Bronchial epithelial cell (primary cell): ENCODE measurements at regions not wholly inside any gene's neighbourhood (a gene's known extent, or its start where the extent isn't known, plus 50 kb on each side); places are given as distances from the start of the nearest gene placed in this dataset.

ENCODE experiments used
- DNase-seq: peaks from one replicate; pipeline ENCODE4 v3.0.0-alpha.2; 2010; ENCODE audit warnings: low read depth
- FAIRE-seq: peaks from 2 replicates; lab custom pipeline; 2011; peaks lifted over from hg19 to GRCh38; lab: Jason Lieb, UNC
- H3K27me3 ChIP-seq: 2 replicates; pipeline ENCODE4 v1.5.1; 2011; ENCODE audit warnings: low read length; ENCODE audit not compliant: control insufficient read depth, insufficient read depth
- H3K36me3 ChIP-seq: 2 replicates; pipeline ENCODE4 v1.5.1; 2011; ENCODE audit warnings: low read length; ENCODE audit not compliant: control insufficient read depth, insufficient read depth
- H3K4me3 ChIP-seq: 2 replicates; pipeline ENCODE4 v1.5.1; 2011; ENCODE audit warnings: mild to moderate bottlenecking, low read depth, low read length, control low read depth
- CTCF ChIP-seq: IDR thresholded peaks from 2 replicates; pipeline ENCODE4 v1.5.1; 2011; ENCODE audit warnings: mild to moderate bottlenecking, moderate library complexity, low read length, control low read depth, inconsistent platforms; ENCODE audit not compliant: insufficient read depth, severe bottlenecking

GRCh38 chr14:34251662-34252061 lies 210.4 kb downstream of the SPTSSA start:
- FAIRE-seq (no peak), DNase-seq (no peak)
- H3K36me3 ChIP-seq = no peaks in the 10 kb centered on the region
- TF ChIP-seq CTCF = no peak
- H3K4me3 ChIP-seq = no peak overlapping the region
- no peaks in the 10 kb centered on the region for H3K27me3 ChIP-seq

GRCh38 chr14:34250959-34251358 lies 211.1 kb downstream of the SPTSSA start:
- TF ChIP-seq CTCF = no peak
- no peaks in the 10 kb centered on the region for H3K27me3 ChIP-seq
- H3K4me3 ChIP-seq = no peak overlapping the region
- FAIRE-seq = no peak
- H3K36me3 ChIP-seq = no peaks in the 10 kb centered on the region
- DNase-seq = no peak

DNA sequence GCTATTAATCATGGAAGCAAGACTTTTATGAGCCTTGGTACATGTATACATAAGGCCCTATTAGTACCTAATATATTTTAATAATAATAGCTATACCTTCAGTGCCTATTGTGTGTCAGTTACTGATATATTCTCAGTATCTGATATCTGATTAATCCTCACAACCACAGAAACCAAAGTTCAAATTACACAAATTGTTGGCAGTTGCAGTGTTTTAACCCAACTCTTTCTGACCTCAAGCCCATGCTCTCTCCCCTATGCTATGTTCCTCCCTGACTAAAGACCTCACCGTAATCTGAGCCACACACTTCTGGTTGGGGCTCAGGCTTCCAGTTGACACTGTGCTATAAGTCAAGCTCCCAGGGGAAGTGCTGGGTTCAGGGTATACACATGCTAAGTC lies 214.4 kb downstream of the SPTSSA start:
- no peak for FAIRE-seq
- Histone ChIP-seq H3K4me3 (no peak overlapping the region), H3K27me3 (no peaks in the 10 kb centered on the region), H3K36me3 (no peaks in the 10 kb centered on the region)
- no peak for TF ChIP-seq CTCF
- DNase-seq = no peak

DNA sequence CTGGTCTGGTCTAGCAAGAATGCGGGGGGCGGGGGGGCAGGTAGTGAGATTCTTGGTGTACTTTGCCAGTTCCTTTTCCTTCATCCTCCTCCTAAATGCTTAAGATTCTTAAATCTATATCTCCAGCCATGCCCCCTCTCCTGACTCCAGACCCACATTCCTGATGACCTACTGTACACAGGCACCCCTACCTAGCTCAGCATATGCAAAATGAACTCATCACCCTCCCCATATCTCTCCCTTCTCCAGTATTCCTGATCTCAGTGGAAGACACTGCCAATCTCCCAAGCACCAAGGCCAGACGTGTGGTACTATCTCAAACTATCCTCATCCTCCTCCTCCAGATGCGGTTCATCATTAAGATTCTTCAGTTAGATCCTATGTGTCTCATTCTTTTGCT lies 215.8 kb downstream of the SPTSSA start:
- no peaks in the 10 kb centered on the region for H3K36me3 ChIP-seq
- FAIRE-seq = no peak
- DNase-seq = no peak
- H3K27me3 ChIP-seq = no peaks in the 10 kb centered on the region
- no peak for TF ChIP-seq CTCF
- H3K4me3 ChIP-seq = no peak overlapping the region

GRCh38 chr14:34243401-34243800 lies 218.6 kb downstream of the SPTSSA start:
- H3K36me3 ChIP-seq = no peaks in the 10 kb centered on the region
- DNase-seq = no peak
- no peak overlapping the region for H3K4me3 ChIP-seq
- H3K27me3 ChIP-seq = no peaks in the 10 kb centered on the region
- FAIRE-seq = no peak
- TF ChIP-seq CTCF = no peak

DNA sequence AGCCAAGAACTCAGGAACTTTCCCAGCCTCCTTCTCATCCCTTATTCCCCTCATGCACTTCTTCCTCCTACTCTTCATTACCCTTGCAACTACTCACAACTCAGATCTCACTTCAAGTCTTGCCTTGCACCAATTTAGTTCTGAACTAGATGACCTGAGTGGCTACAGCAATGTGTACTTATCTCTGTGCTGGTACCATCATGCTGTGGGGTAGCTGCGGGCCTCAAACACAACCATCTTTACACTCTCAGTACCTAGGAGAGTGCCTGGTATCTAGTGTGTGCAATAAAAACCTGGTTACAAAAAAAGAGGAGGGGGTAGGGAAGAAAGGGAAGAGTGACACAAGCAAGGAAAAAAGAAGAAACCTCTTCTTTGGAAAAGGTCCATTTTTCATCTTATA lies 219.0 kb downstream of the SPTSSA start:
- no peak for FAIRE-seq

More for the DNA sequence above, 219.0 kb downstream of the SPTSSA start:
- Histone ChIP-seq H3K4me3 (no peak overlapping the region), H3K27me3 (no peaks in the 10 kb centered on the region), H3K36me3 (no peaks in the 10 kb centered on the region)
- no peak for TF ChIP-seq CTCF
- no peak for DNase-seq
